HG02642 (cell line): ENCODE measurements at regions not wholly inside any gene's neighbourhood (a gene's known extent, or its start where the extent isn't known, plus 50 kb on each side); places are given as distances from the start of the nearest gene placed in this dataset.
"Not testable (repeated sequence)": the region's sequence is repeated elsewhere in the genome, so short reads cannot be mapped to it uniquely, and the experiment has no call there.

Source experiments
- ATAC-seq: cut with Tn5 transposase; IDR thresholded peaks from one replicate; pipeline ENCODE4 v1.9.1; 2021; ENCODE audit warnings: mild to moderate bottlenecking; ENCODE audit not compliant: unreplicated experiment, poor library complexity

- ATAC-seq = no peak
Observed at GRCh38 chr2:67566958-67567635, 170.0 kb downstream of the ETAA1 start.

- ATAC-seq = no peak
Observed at GRCh38 chr2:67567886-67568285, 170.8 kb downstream of the ETAA1 start.

- ATAC-seq = no peak
Observed at GRCh38 chr2:67570611-67571010, 173.5 kb downstream of the ETAA1 start.

- no peak for ATAC-seq
Observed at GRCh38 chr2:67571785-67572718, 174.9 kb downstream of the ETAA1 start.

- ATAC-seq = no peak
Observed at GRCh38 chr2:67572721-67573435, 175.7 kb downstream of the ETAA1 start.

- no peak for ATAC-seq
Observed at GRCh38 chr2:67574230-67574629, 177.1 kb downstream of the ETAA1 start.

GRCh38 chr2:67576226-67576625, 179.1 kb downstream of the ETAA1 start:
- no peak for ATAC-seq

- no peak for ATAC-seq
Observed at GRCh38 chr2:67576991-67577390, 179.9 kb downstream of the ETAA1 start.

- no peak for ATAC-seq
Observed at GRCh38 chr2:67579216-67579615, 182.1 kb downstream of the ETAA1 start.

- no peak for ATAC-seq
Observed at GRCh38 chr2:67579806-67580205, 182.7 kb downstream of the ETAA1 start.

GRCh38 chr2:67581751-67582150, 184.6 kb downstream of the ETAA1 start:
- ATAC-seq = no peak

- ATAC-seq = no peak
Observed at GRCh38 chr2:67583185-67583584, 186.1 kb downstream of the ETAA1 start.

- no peak for ATAC-seq
Observed at GRCh38 chr2:67585400-67585799, 188.3 kb downstream of the ETAA1 start.

- ATAC-seq = not testable (repeated sequence)
Observed at GRCh38 chr2:67589121-67589520, 192.0 kb downstream of the ETAA1 start.

- not testable (repeated sequence) for ATAC-seq
Observed at GRCh38 chr2:67594522-67594921, 197.4 kb downstream of the ETAA1 start.

- ATAC-seq = no peak
Observed at GRCh38 chr2:67596871-67597270, 199.7 kb downstream of the ETAA1 start.

- no peak for ATAC-seq
Observed at GRCh38 chr2:67599561-67599960, 202.4 kb downstream of the ETAA1 start.

- ATAC-seq = no peak
Observed at GRCh38 chr2:67600222-67600871, 203.2 kb downstream of the ETAA1 start.

- no peak for ATAC-seq
Observed at GRCh38 chr2:67600946-67601345, 203.8 kb downstream of the ETAA1 start.

- ATAC-seq = no peak
Observed at GRCh38 chr2:67604360-67604759, 207.2 kb downstream of the ETAA1 start.
